ENCODE measurements at regions not wholly inside any gene's neighbourhood (a gene's known extent, or its start where the extent isn't known, plus 50 kb on each side); places are given as distances from the start of the nearest gene placed in this dataset.

- TF ChIP-seq CTCF (IDR thresholded peaks at IDR 0.05), result no peak
- TF ChIP-seq EP300 (IDR thresholded peaks at IDR 0.05), result no peak
Observed at GRCh38 chr13:97577026-97577425, 143.1 kb downstream of the RAP2A start.
